HEK293T (cell line): ENCODE measurements at regions not wholly inside any gene's neighbourhood (a gene's known extent, or its start where the extent isn't known, plus 50 kb on each side); places are given as distances from the start of the nearest gene placed in this dataset.

ENCODE experiments used
- ARNT ChIP-seq: fragments of 450-650 bp; IDR thresholded peaks from 2 replicates; pipeline ENCODE4 v1.6.1; 2017; ENCODE audit warnings: mild to moderate bottlenecking
- CTBP1 ChIP-seq: fragments of 450-650 bp; IDR thresholded peaks from 2 replicates; pipeline ENCODE4 v1.6.1; 2016; ENCODE audit warnings: borderline replicate concordance
- FOXK2 ChIP-seq: fragments of 450-650 bp; IDR thresholded peaks from 2 replicates; pipeline ENCODE4 v1.6.1; 2016; ENCODE audit warnings: mild to moderate bottlenecking

DNA sequence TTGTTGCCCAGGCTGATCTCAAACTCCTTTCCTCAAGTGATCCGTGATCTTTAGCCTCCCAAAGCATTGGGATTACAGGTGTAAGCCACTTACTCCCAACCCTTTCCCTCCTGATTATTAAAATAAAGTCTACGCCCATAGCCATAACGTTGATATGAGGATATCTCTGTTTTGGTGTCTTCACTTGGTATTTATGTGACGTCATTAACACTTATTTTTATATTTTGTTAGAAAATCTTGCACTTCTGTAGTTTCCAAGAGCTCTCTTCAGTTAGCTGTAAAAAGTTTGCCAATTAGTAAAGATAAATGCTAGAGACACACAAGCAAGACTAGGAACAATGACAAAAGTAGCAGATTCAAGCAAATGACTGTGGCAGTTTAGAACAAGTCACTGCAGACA is 115.6 kb upstream of the HSF2 start:
- TF ChIP-seq CTBP1 (no peak), FOXK2 (no peak), ARNT (no peak)
